ENCODE measurements at regions not wholly inside any gene's neighbourhood (a gene's known extent, or its start where the extent isn't known, plus 50 kb on each side); places are given as distances from the start of the nearest gene placed in this dataset.
"Not testable (repeated sequence)": the region's sequence is repeated elsewhere in the genome, so short reads cannot be mapped to it uniquely, and the experiment has no call there.

- FAIRE-seq (no peak), DNase-seq (peak; percentile 8 to 36)
- no peaks in the 10 kb centered on the region for H3K9me3 ChIP-seq (ENCODE audit: control insufficient read depth in 2 of 2, insufficient read depth in 1 of 2, low read depth in 1 of 2, low read length in 1 of 2)
- no peak overlapping the region for H3K4me3 ChIP-seq (ENCODE audit: low read depth in 1 of 3, low read length in 3 of 3)
- 33 to 79% (median 55%) methylated on average over 1 of the region's 1 CpG for WGBS, 3 donors
- peaks cover 0 to 11% (median 0%) of the 10 kb centered on the region in 3 donors for H3K4me1 ChIP-seq (ENCODE audit: control insufficient read depth in 3 of 3, insufficient read depth in 2 of 3, low read depth in 1 of 3, low read length in 2 of 3)
- peak overlapping the region in 1 of 3 donors; percentile 17 for H3K27ac ChIP-seq (ENCODE audit: low read depth in 1 of 3, low read length in 2 of 3)
- H3K27me3 ChIP-seq (ENCODE audit: control insufficient read depth in 3 of 3, insufficient read depth in 3 of 3, low read length in 3 of 3), result no peaks in the 10 kb centered on the region
- no peaks in the 10 kb centered on the region for H3K36me3 ChIP-seq (ENCODE audit: control insufficient read depth in 3 of 3, insufficient read depth in 2 of 3, low read depth in 1 of 3, low read length in 3 of 3)
Measured at GRCh38 chr3:65149877-65150276, 462.1 kb upstream of the ADAMTS9 start.

- H3K27ac ChIP-seq (ENCODE audit: low read depth in 1 of 3, low read length in 2 of 3), result no peak overlapping the region
- no peaks in the 10 kb centered on the region for H3K9me3 ChIP-seq (ENCODE audit: control insufficient read depth in 2 of 2, insufficient read depth in 1 of 2, low read depth in 1 of 2, low read length in 1 of 2)
- no peaks in the 10 kb centered on the region for H3K36me3 ChIP-seq (ENCODE audit: control insufficient read depth in 3 of 3, insufficient read depth in 2 of 3, low read depth in 1 of 3, low read length in 3 of 3)
- H3K4me3 ChIP-seq (ENCODE audit: low read depth in 1 of 3, low read length in 3 of 3), result no peak overlapping the region
- FAIRE-seq (no peak), DNase-seq (peak in 1 of 2 donors; percentile 42)
- peaks cover 0 to 11% (median 0%) of the 10 kb centered on the region in 3 donors for H3K4me1 ChIP-seq (ENCODE audit: control insufficient read depth in 3 of 3, insufficient read depth in 2 of 3, low read depth in 1 of 3, low read length in 2 of 3)
- 44 to 64% (median 59%) methylated on average over 2 of the region's 2 CpGs for WGBS, 3 donors
- H3K27me3 ChIP-seq (ENCODE audit: control insufficient read depth in 3 of 3, insufficient read depth in 3 of 3, low read length in 3 of 3), result no peaks in the 10 kb centered on the region
Measured at GRCh38 chr3:65148687-65149086, 460.9 kb upstream of the ADAMTS9 start.

- Histone ChIP-seq H3K4me1 (ENCODE audit: control insufficient read depth in 3 of 3, insufficient read depth in 2 of 3, low read depth in 1 of 3, low read length in 2 of 3) (peaks cover 0 to 11% (median 0%) of the 10 kb centered on the region in 3 donors), H3K4me3 (ENCODE audit: low read depth in 1 of 3, low read length in 3 of 3) (no peak overlapping the region), H3K36me3 (ENCODE audit: control insufficient read depth in 3 of 3, insufficient read depth in 2 of 3, low read depth in 1 of 3, low read length in 3 of 3) (no peaks in the 10 kb centered on the region), H3K27ac (ENCODE audit: low read depth in 1 of 3, low read length in 2 of 3) (no peak overlapping the region), H3K27me3 (ENCODE audit: control insufficient read depth in 3 of 3, insufficient read depth in 3 of 3, low read length in 3 of 3) (no peaks in the 10 kb centered on the region), H3K9me3 (ENCODE audit: control insufficient read depth in 2 of 2, insufficient read depth in 1 of 2, low read depth in 1 of 2, low read length in 1 of 2) (no peaks in the 10 kb centered on the region)
- DNase-seq (peak in 1 of 2 donors; percentile 69), FAIRE-seq (no peak)
- 40 to 55% (median 48%) methylated on average over 3 of the region's 3 CpGs for WGBS, 3 donors
Measured at GRCh38 chr3:65146179-65146578, 458.4 kb upstream of the ADAMTS9 start.

- peaks cover 0 to 11% (median 0%) of the 10 kb centered on the region in 3 donors for H3K4me1 ChIP-seq (ENCODE audit: control insufficient read depth in 3 of 3, insufficient read depth in 2 of 3, low read depth in 1 of 3, low read length in 2 of 3)
- DNase-seq, result no peak
- H3K27ac ChIP-seq (ENCODE audit: low read depth in 1 of 3, low read length in 2 of 3), result no peak overlapping the region
- no peak for FAIRE-seq
- H3K4me3 ChIP-seq (ENCODE audit: low read depth in 1 of 3, low read length in 3 of 3), result no peak overlapping the region
- H3K27me3 ChIP-seq (ENCODE audit: control insufficient read depth in 3 of 3, insufficient read depth in 3 of 3, low read length in 3 of 3), result no peaks in the 10 kb centered on the region
- H3K36me3 ChIP-seq (ENCODE audit: control insufficient read depth in 3 of 3, insufficient read depth in 2 of 3, low read depth in 1 of 3, low read length in 3 of 3), result no peaks in the 10 kb centered on the region
- no peaks in the 10 kb centered on the region for H3K9me3 ChIP-seq (ENCODE audit: control insufficient read depth in 2 of 2, insufficient read depth in 1 of 2, low read depth in 1 of 2, low read length in 1 of 2)
- 89 to 93% (median 91%) methylated on average over 1 of the region's 1 CpG for WGBS, 3 donors
Measured at GRCh38 chr3:65145680-65146079, 457.9 kb upstream of the ADAMTS9 start.

- Histone ChIP-seq H3K36me3 (ENCODE audit: control insufficient read depth in 3 of 3, insufficient read depth in 2 of 3, low read depth in 1 of 3, low read length in 3 of 3) (no peaks in the 10 kb centered on the region), H3K4me1 (ENCODE audit: control insufficient read depth in 3 of 3, insufficient read depth in 2 of 3, low read depth in 1 of 3, low read length in 2 of 3) (peaks cover 0 to 7% (median 0%) of the 10 kb centered on the region in 3 donors), H3K4me3 (ENCODE audit: low read depth in 1 of 3, low read length in 3 of 3) (no peak overlapping the region), H3K9me3 (ENCODE audit: control insufficient read depth in 2 of 2, insufficient read depth in 1 of 2, low read depth in 1 of 2, low read length in 1 of 2) (no peaks in the 10 kb centered on the region), H3K27ac (ENCODE audit: low read depth in 1 of 3, low read length in 2 of 3) (no peak overlapping the region), H3K27me3 (ENCODE audit: control insufficient read depth in 3 of 3, insufficient read depth in 3 of 3, low read length in 3 of 3) (no peaks in the 10 kb centered on the region)
- DNase-seq (no peak), FAIRE-seq (no peak)
Measured at GRCh38 chr3:65144791-65145351, 457.1 kb upstream of the ADAMTS9 start.

GRCh38 chr3:65142456-65142855 is 454.7 kb upstream of the ADAMTS9 start:
- Histone ChIP-seq H3K36me3 (ENCODE audit: control insufficient read depth in 3 of 3, insufficient read depth in 2 of 3, low read depth in 1 of 3, low read length in 3 of 3) (no peaks in the 10 kb centered on the region), H3K27me3 (ENCODE audit: control insufficient read depth in 3 of 3, insufficient read depth in 3 of 3, low read length in 3 of 3) (no peaks in the 10 kb centered on the region), H3K27ac (ENCODE audit: low read depth in 1 of 3, low read length in 2 of 3) (no peak overlapping the region), H3K4me1 (ENCODE audit: control insufficient read depth in 3 of 3, insufficient read depth in 2 of 3, low read depth in 1 of 3, low read length in 2 of 3) (peaks cover 0 to 4% (median 0%) of the 10 kb centered on the region in 3 donors), H3K4me3 (ENCODE audit: low read depth in 1 of 3, low read length in 3 of 3) (no peak overlapping the region), H3K9me3 (ENCODE audit: control insufficient read depth in 2 of 2, insufficient read depth in 1 of 2, low read depth in 1 of 2, low read length in 1 of 2) (no peaks in the 10 kb centered on the region)
- no peak for DNase-seq
- FAIRE-seq, result no peak

GRCh38 chr3:65138556-65138955 is 450.8 kb upstream of the ADAMTS9 start:
- FAIRE-seq, result no peak
- WGBS, 3 donors, result 80 to 83% (median 80%) methylated on average over 3 of the region's 3 CpGs
- no peak overlapping the region for H3K27ac ChIP-seq (ENCODE audit: low read depth in 1 of 3, low read length in 2 of 3)
- H3K9me3 ChIP-seq (ENCODE audit: control insufficient read depth in 2 of 2, insufficient read depth in 1 of 2, low read depth in 1 of 2, low read length in 1 of 2), result no peaks in the 10 kb centered on the region
- no peak for DNase-seq
- no peak overlapping the region for H3K4me3 ChIP-seq (ENCODE audit: low read depth in 1 of 3, low read length in 3 of 3)
- H3K4me1 ChIP-seq (ENCODE audit: control insufficient read depth in 3 of 3, insufficient read depth in 2 of 3, low read depth in 1 of 3, low read length in 2 of 3), result no peaks in the 10 kb centered on the region
- no peaks in the 10 kb centered on the region for H3K36me3 ChIP-seq (ENCODE audit: control insufficient read depth in 3 of 3, insufficient read depth in 2 of 3, low read depth in 1 of 3, low read length in 3 of 3)
- H3K27me3 ChIP-seq (ENCODE audit: control insufficient read depth in 3 of 3, insufficient read depth in 3 of 3, low read length in 3 of 3), result no peaks in the 10 kb centered on the region

GRCh38 chr3:65133752-65134151 is 446.0 kb upstream of the ADAMTS9 start:
- H3K4me1 ChIP-seq (ENCODE audit: control insufficient read depth in 3 of 3, insufficient read depth in 2 of 3, low read depth in 1 of 3, low read length in 2 of 3); FAIRE-seq; H3K27me3 ChIP-seq (ENCODE audit: control insufficient read depth in 3 of 3, insufficient read depth in 3 of 3, low read length in 3 of 3); H3K36me3 ChIP-seq (ENCODE audit: control insufficient read depth in 3 of 3, insufficient read depth in 2 of 3, low read depth in 1 of 3, low read length in 3 of 3); H3K4me3 ChIP-seq (ENCODE audit: low read depth in 1 of 3, low read length in 3 of 3); H3K27ac ChIP-seq (ENCODE audit: low read depth in 1 of 3, low read length in 2 of 3); H3K9me3 ChIP-seq (ENCODE audit: control insufficient read depth in 2 of 2, insufficient read depth in 1 of 2, low read depth in 1 of 2, low read length in 1 of 2); DNase-seq: not testable (repeated sequence)
- 47 to 57% (median 56%) methylated on average over 3 of the region's 3 CpGs for WGBS, 3 donors

GRCh38 chr3:65130782-65131181 is 443.0 kb upstream of the ADAMTS9 start:
- no peaks in the 10 kb centered on the region for H3K36me3 ChIP-seq (ENCODE audit: control insufficient read depth in 3 of 3, insufficient read depth in 2 of 3, low read depth in 1 of 3, low read length in 3 of 3)
- no peaks in the 10 kb centered on the region for H3K9me3 ChIP-seq (ENCODE audit: control insufficient read depth in 2 of 2, insufficient read depth in 1 of 2, low read depth in 1 of 2, low read length in 1 of 2)
- H3K4me1 ChIP-seq (ENCODE audit: control insufficient read depth in 3 of 3, insufficient read depth in 2 of 3, low read depth in 1 of 3, low read length in 2 of 3), result no peaks in the 10 kb centered on the region
- WGBS, 3 donors, result 83 to 91% (median 88%) methylated on average over 4 of the region's 4 CpGs
- H3K27ac ChIP-seq (ENCODE audit: low read depth in 1 of 3, low read length in 2 of 3), result no peak overlapping the region
- no peak overlapping the region for H3K4me3 ChIP-seq (ENCODE audit: low read depth in 1 of 3, low read length in 3 of 3)
- DNase-seq, result no peak
- no peaks in the 10 kb centered on the region for H3K27me3 ChIP-seq (ENCODE audit: control insufficient read depth in 3 of 3, insufficient read depth in 3 of 3, low read length in 3 of 3)
- FAIRE-seq, result no peak

All from small intestine (tissue), 7 donors.